ENCODE measurements at regions not wholly inside any gene's neighbourhood (a gene's known extent, or its start where the extent isn't known, plus 50 kb on each side); places are given as distances from the start of the nearest gene placed in this dataset.

DNA sequence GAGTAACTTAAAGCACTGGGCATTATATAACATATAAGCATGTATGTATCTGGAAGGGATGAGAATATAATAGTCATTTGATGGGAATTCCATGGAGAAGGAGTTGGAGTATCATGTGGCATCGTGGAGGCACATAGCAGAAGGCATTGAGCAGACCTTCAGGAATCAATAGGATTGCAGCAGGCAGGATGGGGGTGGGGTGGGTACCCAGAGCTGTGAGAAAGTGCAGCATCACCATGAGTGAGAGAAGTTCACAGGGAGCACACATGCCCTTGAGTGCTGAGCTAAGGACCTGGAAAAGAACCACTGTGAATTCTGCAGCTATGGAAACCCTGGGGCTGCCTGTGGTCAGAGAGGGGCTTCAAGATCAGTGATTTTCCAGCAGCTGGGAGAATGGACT is 57.3 kb downstream of the MED10 start:
- Mint-ChIP-seq H3K27ac (no peak overlapping the region), H3K27me3 (no peaks in the 10 kb centered on the region), H3K9me3 (peaks cover 6% of the 10 kb centered on the region), H3K36me3 (ENCODE audit: low read depth) (no peaks in the 10 kb centered on the region), H3K4me3 (no peak overlapping the region), H3K4me1 (ENCODE audit: low read depth) (no peaks in the 10 kb centered on the region)
- no peak for TF ChIP-seq CTCF (IDR thresholded peaks at IDR 0.05)
- intact Hi-C loops (cut with micrococcal nuclease) = no loop called here
- ChIA-PET POLR2A (no interaction called here), CTCF (no interaction called here)
- DNase-seq (no peak), ATAC-seq (no peak)

- peaks cover 6% of the 10 kb centered on the region for H3K9me3 Mint-ChIP-seq
- H3K4me1 Mint-ChIP-seq (ENCODE audit: low read depth) = no peaks in the 10 kb centered on the region
- ChIA-PET CTCF (no interaction called here), POLR2A (no interaction called here)
- TF ChIP-seq CTCF (IDR thresholded peaks at IDR 0.05) = no peak
- no peak overlapping the region for H3K4me3 Mint-ChIP-seq
- no peak for ATAC-seq
- H3K27ac Mint-ChIP-seq = no peak overlapping the region
- no peaks in the 10 kb centered on the region for H3K27me3 Mint-ChIP-seq
- intact Hi-C loops (cut with micrococcal nuclease) = no loop called here
- no peak for DNase-seq
- H3K36me3 Mint-ChIP-seq (ENCODE audit: low read depth) = no peaks in the 10 kb centered on the region
Measured at GRCh38 chr5:6319116-6319515, 59.2 kb downstream of the MED10 start.

DNA sequence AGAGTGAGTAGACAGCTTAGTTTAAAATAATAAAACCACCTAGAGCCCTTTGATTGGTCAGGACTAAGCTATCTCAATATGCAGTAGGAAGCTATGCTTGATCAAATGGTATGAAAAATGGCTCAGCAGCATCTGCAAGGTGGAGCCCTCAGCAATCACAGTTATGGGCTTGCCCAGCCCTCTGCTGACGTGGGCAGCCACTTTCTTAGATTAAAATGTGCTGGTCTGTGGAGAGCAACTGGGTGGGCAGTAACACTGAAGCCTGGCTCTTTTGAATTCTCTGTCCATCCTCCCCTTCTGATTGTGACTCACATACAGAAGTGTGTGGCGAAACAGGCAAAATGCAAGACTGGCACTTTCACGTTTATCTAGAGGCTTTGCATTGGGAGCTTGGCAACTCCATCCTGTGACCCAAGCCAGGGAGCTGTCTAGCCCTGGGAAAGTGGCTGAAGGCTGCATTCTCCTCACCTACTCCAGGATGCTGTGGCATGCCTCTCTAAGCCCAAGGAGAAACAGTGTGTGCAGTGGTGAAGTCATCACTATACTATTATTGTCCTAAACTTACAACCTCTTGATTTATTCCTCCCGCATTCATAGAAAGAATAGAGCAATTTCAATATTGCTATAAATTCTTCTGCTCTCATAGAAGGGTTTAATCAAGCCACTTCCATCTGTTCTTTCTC is 61.1 kb downstream of the MED10 start:
- no peaks in the 10 kb centered on the region for H3K36me3 Mint-ChIP-seq (ENCODE audit: low read depth)
- TF ChIP-seq CTCF (IDR thresholded peaks at IDR 0.05) = no peak
- no peak overlapping the region for H3K27ac Mint-ChIP-seq
- DNase-seq (no peak), ATAC-seq (no peak)
- ChIA-PET POLR2A (no interaction called here), CTCF (no interaction called here)
- intact Hi-C loops (cut with micrococcal nuclease) = no loop called here
- no peaks in the 10 kb centered on the region for H3K27me3 Mint-ChIP-seq
- no peak overlapping the region for H3K4me3 Mint-ChIP-seq
- H3K9me3 Mint-ChIP-seq = peaks cover 6% of the 10 kb centered on the region
- no peaks in the 10 kb centered on the region for H3K4me1 Mint-ChIP-seq (ENCODE audit: low read depth)

GRCh38 chr5:6315580-6315979 is 62.8 kb downstream of the MED10 start:
- no peak for ATAC-seq
- POLR2A ChIA-PET = no interaction called here
- Mint-ChIP-seq H3K4me1 (ENCODE audit: low read depth) (no peaks in the 10 kb centered on the region), H3K4me3 (no peak overlapping the region), H3K36me3 (ENCODE audit: low read depth) (no peaks in the 10 kb centered on the region), H3K27me3 (no peaks in the 10 kb centered on the region), H3K9me3 (no peaks in the 10 kb centered on the region), H3K27ac (no peak overlapping the region)
- CTCF ChIA-PET = no interaction called here
- no peak for TF ChIP-seq CTCF (IDR thresholded peaks at IDR 0.05)
- intact Hi-C loops (cut with micrococcal nuclease) = no loop called here
- DNase-seq = no peak

GRCh38 chr5:6311568-6312501 is 66.5 kb downstream of the MED10 start:
- ATAC-seq (no peak), DNase-seq (no peak)
- Mint-ChIP-seq H3K4me1 (ENCODE audit: low read depth) (no peaks in the 10 kb centered on the region), H3K27ac (no peak overlapping the region), H3K27me3 (no peaks in the 10 kb centered on the region), H3K36me3 (ENCODE audit: low read depth) (no peaks in the 10 kb centered on the region), H3K9me3 (no peaks in the 10 kb centered on the region), H3K4me3 (no peak overlapping the region)
- CTCF ChIA-PET = no interaction called here
- no peak for TF ChIP-seq CTCF (IDR thresholded peaks at IDR 0.05)
- intact Hi-C loops (cut with micrococcal nuclease) = no loop called here
- POLR2A ChIA-PET = no interaction called here

Measured in activated CD8-positive, alpha-beta T cell treated with anti-CD3 and anti-CD28 coated beads for 36 hours (primary cell).